HG03039 (cell line): ENCODE measurements at regions not wholly inside any gene's neighbourhood (a gene's known extent, or its start where the extent isn't known, plus 50 kb on each side); places are given as distances from the start of the nearest gene placed in this dataset.

Source experiments
- ATAC-seq: cut with Tn5 transposase; IDR thresholded peaks from one replicate; pipeline ENCODE4 v1.9.1; 2021; ENCODE audit warnings: mild to moderate bottlenecking, moderate library complexity; ENCODE audit not compliant: unreplicated experiment

DNA sequence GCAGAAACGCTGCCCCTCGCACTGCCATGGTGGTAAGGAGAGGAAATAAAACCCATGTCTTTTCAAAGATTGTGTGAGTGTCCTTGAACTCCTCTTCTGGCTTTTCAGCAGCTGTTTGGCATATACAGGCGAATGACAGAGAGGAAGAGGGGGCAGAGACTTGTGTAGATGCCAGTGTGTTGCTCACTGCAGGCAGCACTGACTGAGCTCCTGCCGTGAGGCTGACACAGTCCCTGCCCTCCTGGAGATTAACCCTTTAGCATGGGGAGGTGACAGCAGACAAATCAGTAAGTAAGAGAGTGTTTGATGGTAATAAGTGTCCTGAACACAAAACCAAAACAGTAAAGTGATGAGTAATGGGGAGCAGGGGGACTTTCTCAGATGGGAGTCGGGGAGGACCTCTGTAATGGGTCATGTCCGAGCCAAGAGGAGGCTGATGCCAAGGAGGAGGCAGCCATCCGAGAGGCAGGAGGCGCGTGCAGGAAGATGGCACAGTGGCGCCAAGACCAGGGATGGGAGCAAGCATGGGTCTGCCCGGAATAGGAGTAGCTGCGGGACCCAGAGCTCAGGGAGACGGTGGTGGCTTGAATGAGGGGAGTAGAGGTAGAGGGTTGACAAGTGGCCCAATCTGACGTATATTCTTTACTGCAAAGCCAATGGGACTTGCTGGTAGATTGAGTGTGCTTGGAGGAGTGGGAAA lies 182.2 kb downstream of the FOXO1 start:
- ATAC-seq, result no peak

DNA sequence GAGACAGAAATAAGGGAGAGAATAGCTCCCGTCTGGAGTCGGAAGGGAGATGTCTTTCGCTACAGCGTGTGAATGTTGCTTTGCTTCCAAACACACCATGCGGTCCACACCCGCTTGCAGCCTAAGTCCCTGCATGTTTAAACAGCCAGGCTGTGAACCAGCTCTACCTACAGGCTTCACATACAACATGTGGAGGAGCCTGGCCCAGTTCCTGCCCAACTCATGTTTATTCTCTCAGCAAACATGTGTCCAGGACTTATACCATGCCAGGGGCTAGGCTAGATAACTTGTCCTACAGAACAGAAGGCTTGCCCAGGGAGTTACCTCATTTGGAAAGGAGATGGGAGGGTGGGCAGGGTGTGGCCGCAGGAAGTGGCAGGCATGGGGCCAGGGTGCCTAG lies 181.5 kb downstream of the FOXO1 start:
- no peak for ATAC-seq

DNA sequence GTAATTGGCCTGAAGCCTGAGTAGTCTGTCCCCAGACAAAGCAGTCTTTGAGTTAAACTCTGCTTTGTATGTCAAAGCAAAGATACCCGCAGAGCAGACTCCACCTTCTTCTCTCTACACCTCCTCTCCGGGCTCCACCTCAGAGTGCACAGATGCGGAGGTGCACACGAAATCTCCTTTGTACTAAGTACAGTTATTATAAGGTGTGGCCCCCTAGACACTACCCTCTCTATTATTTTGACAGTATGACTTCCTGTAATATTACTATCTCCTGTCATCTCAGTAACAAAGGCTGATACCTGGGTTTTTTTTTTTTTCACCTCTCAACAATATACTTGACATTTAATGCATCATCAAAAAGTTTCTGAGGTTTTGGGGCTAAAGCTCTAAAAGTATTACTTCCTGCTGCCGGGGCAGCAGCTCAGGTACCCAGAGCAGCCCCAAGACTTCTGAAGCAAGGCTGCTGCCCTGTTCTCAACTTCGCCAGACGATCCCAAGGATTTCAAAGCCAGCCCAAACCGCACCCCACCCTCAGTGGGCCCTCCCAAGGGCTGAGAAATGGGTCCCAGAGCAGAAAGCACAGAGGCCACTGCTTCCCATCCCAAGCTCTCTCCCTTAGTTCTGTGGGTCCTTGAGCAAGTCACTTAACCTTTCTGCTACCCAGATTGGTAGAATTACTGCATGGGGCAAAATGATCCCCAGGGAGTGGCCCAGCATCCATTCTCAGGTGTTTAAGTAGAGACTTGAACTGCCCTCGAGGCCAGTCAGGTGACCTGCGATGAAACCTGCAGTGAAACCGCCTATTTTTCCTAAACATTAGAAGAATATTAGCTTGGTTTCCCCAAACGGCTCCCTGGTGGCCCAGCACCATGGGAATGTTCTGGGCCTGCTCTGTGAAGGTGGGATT lies 180.6 kb downstream of the FOXO1 start:
- ATAC-seq, result no peak

DNA sequence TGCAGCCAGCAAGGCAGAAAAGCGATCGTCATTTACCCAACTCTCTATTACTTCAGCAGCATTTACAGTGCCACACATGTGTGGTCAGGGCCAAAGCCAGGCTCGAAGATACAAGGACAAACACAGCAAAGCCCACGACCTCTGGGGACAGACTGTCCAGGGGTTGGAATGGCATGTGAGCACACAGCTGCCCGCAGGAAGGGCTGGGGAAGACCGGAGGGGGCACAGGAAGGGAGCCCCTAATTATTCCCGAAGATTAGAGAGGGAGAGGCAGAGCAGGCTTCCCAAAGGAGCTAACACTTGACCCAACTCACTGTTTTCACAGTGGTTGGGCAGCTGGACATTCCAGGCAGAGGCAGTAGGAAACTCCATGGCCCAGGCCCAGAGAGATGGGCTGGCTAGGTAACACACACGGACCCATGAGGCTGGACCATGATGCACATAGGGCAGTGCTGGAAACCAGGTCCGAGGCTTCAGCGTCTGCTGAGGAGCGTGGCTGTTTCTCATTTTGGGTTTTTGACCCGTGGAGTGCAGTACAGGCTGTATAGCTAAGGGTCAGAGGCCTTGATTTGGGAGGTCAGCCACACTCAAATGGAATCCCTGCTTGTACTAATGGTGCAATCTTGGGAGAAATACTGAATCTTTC lies 179.8 kb downstream of the FOXO1 start:
- no peak for ATAC-seq

DNA sequence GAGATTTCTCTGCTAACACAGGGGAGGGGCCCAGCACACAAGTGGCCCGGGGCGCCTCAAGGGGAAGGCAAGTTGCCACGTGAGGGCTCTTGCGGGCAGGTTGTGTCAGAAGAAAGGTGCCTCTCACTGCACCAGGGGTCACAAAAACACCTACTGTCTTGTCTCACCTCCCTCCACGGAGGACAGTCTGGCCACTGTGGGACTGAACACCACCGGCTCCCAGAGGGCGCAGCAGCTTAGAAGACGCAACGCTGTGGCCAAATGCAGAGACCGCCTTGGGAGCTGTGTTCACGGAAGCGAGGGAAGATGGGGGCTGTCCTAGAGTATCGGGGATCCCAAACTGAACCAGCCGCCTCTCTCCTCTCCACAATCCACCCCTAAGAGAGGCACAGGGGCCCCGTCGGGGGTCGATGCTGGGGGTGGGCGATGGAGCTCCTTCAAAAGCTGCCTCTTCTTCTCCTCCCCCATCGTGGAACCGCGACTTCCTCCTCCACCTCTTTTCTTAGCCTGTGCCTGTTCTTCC lies 177.5 kb downstream of the FOXO1 start:
- ATAC-seq, result no peak

DNA sequence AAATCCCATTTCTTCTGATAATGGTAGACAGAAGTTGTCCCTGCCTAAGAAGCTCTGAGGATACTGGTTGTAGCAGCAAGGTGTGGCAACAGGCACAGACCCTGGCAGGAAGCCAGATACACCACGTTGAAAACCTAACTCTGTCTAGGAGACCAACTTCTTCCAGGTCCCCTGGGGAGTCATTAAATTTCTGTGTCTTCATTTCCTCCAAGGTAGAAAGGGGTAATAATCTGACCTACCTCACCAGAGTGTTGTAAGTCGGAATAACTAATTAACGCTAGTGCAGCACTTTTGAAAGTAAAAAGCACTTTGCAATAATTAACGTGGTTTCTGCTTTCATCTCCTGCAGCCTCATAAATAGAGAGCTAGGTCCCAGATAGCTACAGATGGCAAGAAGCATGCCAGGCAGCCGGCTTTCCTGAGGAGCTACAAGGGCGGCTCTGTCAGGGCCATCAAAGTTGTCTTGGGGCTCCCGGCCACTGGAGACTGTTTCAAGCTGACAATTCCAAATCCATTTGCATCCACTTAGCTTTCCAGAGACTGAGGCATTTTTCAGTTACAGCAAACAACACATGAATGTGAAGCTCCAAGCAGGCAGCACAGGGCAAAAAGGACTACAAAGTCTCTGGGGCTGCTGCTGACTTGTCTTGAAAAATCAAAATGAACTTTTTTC lies 176.2 kb downstream of the FOXO1 start:
- ATAC-seq, result no peak

DNA sequence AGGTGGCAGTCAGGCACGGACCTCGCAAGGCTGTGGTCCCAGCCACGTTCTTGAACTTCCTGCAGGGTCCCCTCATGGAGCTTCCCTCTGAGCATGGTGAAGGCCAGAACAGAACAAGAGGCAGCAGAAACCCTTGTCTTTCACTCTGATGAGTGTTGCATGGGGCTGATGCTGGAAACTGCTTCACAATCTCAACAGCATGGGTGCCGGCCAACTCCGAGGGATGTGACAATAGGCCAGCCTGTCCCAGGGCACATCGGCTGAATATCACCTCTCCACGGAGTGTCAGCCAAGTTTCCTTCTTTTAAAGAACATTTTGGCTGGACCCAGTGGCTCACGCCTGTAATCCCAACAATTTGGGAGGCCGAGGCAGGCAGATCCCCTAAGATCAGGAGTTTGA lies 173.9 kb downstream of the FOXO1 start:
- no peak for ATAC-seq

DNA sequence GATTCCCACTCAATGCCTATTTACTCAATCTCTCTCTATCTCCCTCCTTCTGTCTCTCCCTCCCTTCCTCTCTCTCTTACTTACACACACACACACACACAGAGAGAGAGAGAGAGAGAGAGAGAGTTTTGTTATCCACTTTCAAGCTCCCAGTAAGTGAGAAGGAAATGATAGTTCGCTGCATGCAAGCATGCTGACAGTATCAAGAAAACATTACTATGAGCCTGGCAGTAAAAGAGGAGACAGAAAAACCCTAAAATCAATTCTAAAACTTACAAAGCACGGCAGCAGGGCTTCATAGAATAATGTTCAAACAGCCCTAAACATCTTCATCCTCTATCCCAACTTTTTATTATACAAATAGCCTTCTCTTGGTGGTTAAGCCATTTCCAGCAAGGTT lies 171.9 kb downstream of the FOXO1 start:
- no peak for ATAC-seq

DNA sequence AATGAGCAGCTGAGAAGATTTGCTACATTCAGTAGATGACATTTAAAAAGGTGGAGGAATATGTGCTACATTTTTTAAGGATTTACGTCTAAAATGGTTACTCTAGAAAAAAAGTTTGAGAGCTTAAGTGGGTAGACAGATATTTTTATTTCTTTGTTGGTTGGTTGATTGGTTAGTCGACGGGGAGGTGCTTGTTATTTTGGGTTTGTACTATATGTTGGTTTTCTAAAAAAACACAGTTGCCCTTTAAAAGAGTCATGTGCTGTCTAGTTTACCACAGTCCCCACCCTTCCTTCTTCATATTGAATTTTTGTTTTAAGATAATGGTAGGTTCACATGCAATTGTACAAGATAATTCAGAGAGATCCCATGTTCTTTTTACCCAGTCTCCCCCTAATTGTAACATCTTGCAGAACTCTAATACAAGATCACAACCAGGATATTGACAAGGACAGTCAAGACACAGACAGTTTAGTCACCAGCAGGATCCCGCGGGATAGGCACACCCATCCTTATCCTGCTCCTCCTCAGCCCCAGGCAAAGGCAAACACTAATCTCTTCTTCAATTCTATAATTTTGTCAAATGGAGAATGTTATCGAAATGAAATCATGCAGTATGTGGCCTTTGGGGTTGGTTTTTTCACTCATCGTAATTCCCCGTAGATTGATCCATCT lies 171.4 kb downstream of the FOXO1 start:
- ATAC-seq, result no peak

DNA sequence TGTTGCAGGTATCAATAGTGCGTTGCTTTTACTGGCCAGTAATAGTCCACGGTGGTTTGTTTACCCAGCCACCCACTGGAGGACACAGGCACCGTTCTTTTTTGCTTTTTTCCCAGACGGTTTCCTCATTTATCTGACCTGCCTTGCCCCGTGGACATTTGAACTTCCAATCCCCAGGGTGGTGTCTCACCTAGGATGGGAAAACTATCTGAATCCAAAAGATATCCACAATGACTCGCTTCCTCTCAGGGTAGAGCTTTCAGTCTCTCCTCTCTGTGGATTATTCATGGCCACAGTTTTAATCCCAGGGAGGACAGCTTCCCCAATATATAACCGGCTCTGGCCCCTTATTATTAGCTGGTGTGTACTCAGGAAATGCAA lies 170.8 kb downstream of the FOXO1 start:
- ATAC-seq, result no peak

DNA sequence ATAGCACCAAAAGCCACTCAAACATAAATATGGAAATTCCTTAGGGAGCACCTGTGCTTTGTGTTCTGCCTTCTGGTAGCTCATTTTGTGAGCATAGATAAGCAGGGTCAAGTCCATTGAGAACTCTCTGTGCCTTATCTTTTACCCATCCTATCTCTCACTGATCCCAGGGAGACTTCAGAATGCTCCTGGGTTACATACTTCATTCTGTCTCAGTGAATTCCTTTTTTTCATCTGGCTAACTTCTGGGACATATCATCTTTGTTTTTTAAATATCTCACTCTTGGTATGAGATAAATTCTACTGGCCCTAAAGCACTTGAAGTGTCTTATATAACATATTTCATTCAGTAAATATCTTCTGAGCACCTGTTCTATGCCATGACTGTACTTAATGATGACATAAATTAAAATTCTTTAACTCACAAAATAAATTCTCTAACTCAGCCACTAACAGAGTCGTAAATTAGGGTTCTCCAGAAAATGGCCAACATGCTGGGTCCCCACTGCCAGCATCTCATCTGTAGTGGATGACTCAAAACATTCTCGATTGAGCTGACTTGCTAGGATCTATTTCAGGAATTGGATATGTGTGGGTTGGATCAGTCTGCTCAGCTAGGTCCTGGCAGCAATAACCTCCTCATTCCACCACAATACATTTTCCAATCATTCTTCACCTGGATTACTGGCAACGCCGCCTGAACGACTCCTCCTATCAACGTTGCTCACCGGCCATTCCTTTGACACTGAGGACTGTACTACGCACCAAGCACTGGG lies 170.2 kb downstream of the FOXO1 start:
- no peak for ATAC-seq

DNA sequence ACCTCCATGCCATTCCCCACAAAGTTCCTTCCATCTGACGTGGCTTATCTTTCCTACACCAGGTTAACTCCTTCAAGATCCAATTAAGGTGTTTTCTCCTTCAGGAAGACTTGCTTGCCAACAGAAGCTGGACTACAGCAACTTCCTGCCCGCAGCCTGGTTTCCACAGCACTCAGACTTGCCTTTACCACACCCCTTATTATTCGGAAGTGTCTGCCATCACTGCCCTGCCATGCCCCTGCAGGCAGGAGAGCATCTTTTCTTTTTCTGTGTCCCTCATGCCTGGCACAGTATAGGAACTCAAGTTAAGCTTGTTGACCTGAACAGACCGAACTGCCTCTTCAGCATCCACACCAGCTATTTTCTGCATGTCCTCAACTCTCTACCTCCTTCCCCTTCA lies 168.0 kb downstream of the FOXO1 start:
- no peak for ATAC-seq

DNA sequence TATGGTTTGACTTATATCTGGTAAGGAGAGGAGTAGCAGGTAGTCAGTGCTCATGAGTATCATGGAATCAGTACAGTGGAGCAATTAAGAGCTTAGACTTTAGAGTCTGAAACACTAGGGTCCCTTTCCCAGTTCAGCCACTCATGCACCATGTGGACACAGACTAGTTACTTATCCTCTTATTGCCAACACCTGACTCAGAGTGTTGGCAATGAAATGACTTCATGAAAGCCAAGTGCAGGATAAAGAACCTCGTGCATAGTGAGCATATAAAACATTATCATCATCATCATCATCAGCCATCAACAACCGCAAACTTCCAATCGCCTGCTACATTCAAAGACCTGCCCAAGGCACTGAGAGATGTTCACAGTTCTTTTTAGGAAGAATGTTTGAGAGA lies 164.2 kb downstream of the FOXO1 start:
- no peak for ATAC-seq

DNA sequence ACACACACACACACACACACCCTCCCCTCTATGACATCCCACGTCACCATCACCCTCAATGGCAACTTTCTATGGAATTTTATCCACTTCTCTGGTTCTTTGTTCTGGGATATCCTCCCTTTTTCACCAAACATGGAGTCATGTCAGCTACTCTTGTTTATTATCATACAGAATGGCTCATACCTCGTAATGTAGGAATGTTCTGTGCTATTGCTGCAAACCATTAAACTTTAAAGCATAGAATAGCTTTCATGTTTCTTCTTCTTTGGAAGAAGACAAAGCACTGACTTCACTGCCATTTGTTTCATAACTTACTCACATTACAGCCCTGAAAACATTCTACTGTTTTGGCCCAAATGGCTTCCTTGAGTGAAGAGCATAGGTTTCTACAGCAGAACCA lies 163.4 kb downstream of the FOXO1 start:
- no peak for ATAC-seq

DNA sequence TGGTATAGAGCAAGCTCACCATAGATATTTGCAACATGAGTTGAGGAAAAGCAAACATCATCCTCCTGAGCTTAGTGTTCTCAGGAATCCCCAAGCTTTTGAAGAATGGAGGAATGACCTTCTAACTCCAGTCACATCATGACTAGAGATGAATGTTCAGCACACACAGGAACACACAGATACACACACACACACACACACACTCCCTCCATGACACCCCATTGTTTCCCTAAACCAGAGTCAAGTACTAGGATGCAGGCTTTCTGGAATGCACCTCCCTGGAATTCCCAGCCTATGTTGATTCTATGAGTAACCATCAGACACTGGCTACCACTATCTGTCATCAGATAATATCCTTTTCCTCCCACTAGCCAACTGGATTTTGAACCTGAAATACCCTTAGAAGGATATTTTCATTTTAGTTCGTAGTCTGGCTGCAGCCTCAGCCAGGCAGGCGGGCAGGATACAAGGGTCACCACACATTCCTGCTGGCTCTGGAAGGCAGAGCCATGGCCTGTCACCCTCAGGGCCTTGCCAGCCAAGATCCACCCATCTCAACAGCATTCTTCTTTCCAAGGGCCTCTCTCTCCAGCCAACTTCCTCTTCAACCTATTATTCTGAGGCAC lies 162.4 kb downstream of the FOXO1 start:
- no peak for ATAC-seq

DNA sequence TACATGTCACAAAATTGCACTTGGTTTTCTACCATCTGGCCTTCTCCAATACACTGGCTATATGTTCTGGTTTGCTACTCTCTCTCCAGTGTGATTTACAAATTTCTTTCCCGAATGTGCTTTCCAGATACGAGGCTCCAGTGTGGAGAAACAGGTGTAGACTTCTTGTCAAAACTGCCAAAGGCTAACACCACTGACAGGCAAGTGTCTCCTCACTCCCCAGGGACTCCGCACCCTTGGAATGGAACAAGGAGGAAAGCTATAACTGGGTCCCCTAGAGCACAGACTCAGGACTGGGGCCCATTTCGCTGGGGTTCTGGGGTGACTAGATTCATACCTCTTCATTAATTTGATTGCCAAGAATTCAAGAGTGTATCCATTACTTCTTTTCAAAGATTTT lies 161.8 kb downstream of the FOXO1 start:
- ATAC-seq, result no peak

DNA sequence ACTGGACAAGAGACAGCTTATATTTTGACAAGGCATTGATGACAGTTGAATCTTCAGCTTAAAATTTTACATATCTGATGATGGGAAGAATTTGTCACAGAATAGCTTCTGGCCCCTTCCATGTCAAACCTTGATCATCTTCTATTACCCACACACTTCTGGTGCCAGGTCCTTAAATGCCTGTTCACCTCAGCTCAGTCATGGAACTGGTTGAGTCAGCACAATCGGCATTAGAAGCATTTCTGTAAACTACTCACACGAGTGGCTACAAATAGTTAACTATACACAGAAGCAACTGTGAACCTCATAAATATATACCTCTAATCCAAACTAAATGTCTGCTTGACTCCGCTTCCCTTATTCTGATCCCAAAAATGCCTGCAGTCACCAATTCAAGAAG lies 161.2 kb downstream of the FOXO1 start:
- no peak for ATAC-seq
